LoVo (cell line): ENCODE measurements at regions not wholly inside any gene's neighbourhood (a gene's known extent, or its start where the extent isn't known, plus 50 kb on each side); places are given as distances from the start of the nearest gene placed in this dataset.
"Not testable (repeated sequence)": the region's sequence is repeated elsewhere in the genome, so short reads cannot be mapped to it uniquely, and the experiment has no call there.

Experiments
- DNase-seq: peaks from one replicate; pipeline ENCODE4 v3.0.0-alpha.2; 2016; ENCODE audit warnings: low spot score

GRCh38 chr3:162847511-162847910, 1350.9 kb downstream of the OTOL1 start:
- DNase-seq = no peak

- no peak for DNase-seq
Measured at GRCh38 chr3:162863579-162863978, 1367.0 kb downstream of the OTOL1 start.

GRCh38 chr3:162865466-162865865, 1368.9 kb downstream of the OTOL1 start:
- no peak for DNase-seq

GRCh38 chr3:162879021-162879562, 1382.5 kb downstream of the OTOL1 start:
- no peak for DNase-seq

- no peak for DNase-seq
Measured at GRCh38 chr3:162884373-162884772, 1387.8 kb downstream of the OTOL1 start.

GRCh38 chr3:162892921-162893793, 1396.5 kb downstream of the OTOL1 start:
- DNase-seq = no peak

GRCh38 chr3:162897291-162897690, 1400.7 kb downstream of the OTOL1 start:
- no peak for DNase-seq

GRCh38 chr3:162932503-162932902, 1435.9 kb downstream of the OTOL1 start:
- no peak for DNase-seq

GRCh38 chr3:162933656-162934055, 1437.0 kb downstream of the OTOL1 start:
- no peak for DNase-seq

GRCh38 chr3:162936706-162937105, 1440.1 kb downstream of the OTOL1 start:
- DNase-seq = no peak

- DNase-seq = no peak
Measured at GRCh38 chr3:162938083-162938482, 1441.5 kb downstream of the OTOL1 start.

GRCh38 chr3:162945626-162946025, 1449.0 kb downstream of the OTOL1 start:
- no peak for DNase-seq

- DNase-seq = no peak
Measured at GRCh38 chr3:162956711-162957110, 1460.1 kb downstream of the OTOL1 start.

GRCh38 chr3:162960269-162960668, 1463.7 kb downstream of the OTOL1 start:
- DNase-seq = no peak

GRCh38 chr3:162970292-162970691, 1473.7 kb downstream of the OTOL1 start:
- DNase-seq = no peak

- DNase-seq = no peak
Measured at GRCh38 chr3:162971715-162972114, 1475.1 kb downstream of the OTOL1 start.

GRCh38 chr3:162973428-162973917, 1476.9 kb downstream of the OTOL1 start:
- no peak for DNase-seq

- DNase-seq = no peak
Measured at GRCh38 chr3:162978136-162978535, 1481.5 kb downstream of the OTOL1 start.

GRCh38 chr3:162984746-162985145, 1488.1 kb downstream of the OTOL1 start:
- DNase-seq = no peak

- not testable (repeated sequence) for DNase-seq
Measured at GRCh38 chr3:162987085-162987794, 1490.6 kb downstream of the OTOL1 start.

GRCh38 chr3:162992741-162993140, 1496.1 kb downstream of the OTOL1 start:
- no peak for DNase-seq

- DNase-seq = no peak
Measured at GRCh38 chr3:162994165-162994564, 1497.6 kb downstream of the OTOL1 start.

GRCh38 chr3:162996368-162996767, 1499.8 kb downstream of the OTOL1 start:
- DNase-seq = no peak
